ENCODE measurements at regions not wholly inside any gene's neighbourhood (a gene's known extent, or its start where the extent isn't known, plus 50 kb on each side); places are given as distances from the start of the nearest gene placed in this dataset.

DNA sequence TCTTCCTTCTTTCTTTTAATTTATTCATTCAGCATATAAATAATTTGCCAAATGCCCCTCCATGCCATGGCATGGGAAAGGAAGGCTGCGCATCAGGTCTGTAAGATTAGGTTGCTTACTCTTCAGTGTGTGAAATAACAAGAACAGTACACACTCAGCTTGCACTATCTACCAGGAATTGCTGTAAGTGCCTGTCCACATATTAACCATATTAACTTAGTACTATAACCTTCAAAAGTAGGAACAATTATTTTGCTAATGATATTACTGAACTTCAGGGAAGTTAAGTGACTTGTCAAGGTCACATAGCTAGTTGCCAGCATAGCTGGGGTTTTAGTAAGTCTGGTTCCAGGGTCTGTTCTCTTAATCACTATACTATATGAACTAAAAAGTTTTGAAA is 89.2 kb upstream of the PMFBP1 start:
- Histone ChIP-seq H2BK12ac (ENCODE audit: low read depth, low read length) (no peak overlapping the region), H2AK5ac (ENCODE audit: low read depth, low read length) (no peak overlapping the region), H4K20me1 (replicated peaks in 1 of 2; ENCODE audit: control insufficient read depth in 1 of 2, insufficient read depth in 2 of 2, low read length in 2 of 2) (no peaks in the 10 kb centered on the region), H4K5ac (ENCODE audit: insufficient read length, low read depth, low read length) (no peak overlapping the region), H2BK20ac (ENCODE audit: low read length) (no peak overlapping the region), H2BK5ac (ENCODE audit: low read depth, low read length) (no peak overlapping the region), H3K14ac (ENCODE audit: insufficient read length) (no peak overlapping the region), H3K4me1 (replicated peaks in 1 of 4; ENCODE audit: control insufficient read depth in 3 of 4, insufficient read depth in 4 of 4, low read length in 3 of 4) (peaks cover 0 to 9% (median 4%) of the 10 kb centered on the region in 4 experiments; a peak in 4 of 7 replicates), H3K27me3 (replicated peaks in 1 of 4; ENCODE audit: control insufficient read depth in 3 of 4, extremely low read depth in 1 of 4, insufficient read depth in 3 of 4, low read length in 3 of 4) (no peaks in the 10 kb centered on the region), H3K9ac (replicated peaks in 1 of 4; ENCODE audit: extremely low read depth in 1 of 4, low read depth in 3 of 4, low read length in 3 of 4) (no peak overlapping the region), H3K79me1 (ENCODE audit: low read depth, low read length) (no peaks in the 10 kb centered on the region), H2AFZ (ENCODE audit: low read length) (no peak overlapping the region), H3K4ac (replicated peaks; ENCODE audit: insufficient read length, low read depth, low read length) (no peak overlapping the region), H4K91ac (replicated peaks; ENCODE audit: insufficient read length, low read length) (no peak overlapping the region), H3K23me2 (ENCODE audit: low read depth, low read length) (no peaks in the 10 kb centered on the region; the same call in 1 of the 2 replicates), H3K56ac (replicated peaks; ENCODE audit: insufficient read length, low read depth, low read length) (no peak overlapping the region), H2BK120ac (replicated peaks; ENCODE audit: low read depth, low read length) (no peak overlapping the region), H3K23ac (ENCODE audit: insufficient read length) (no peak overlapping the region), H3K79me2 (ENCODE audit: control insufficient read depth in 1 of 2, insufficient read depth in 2 of 2, low read length in 2 of 2) (no peaks in the 10 kb centered on the region), H3K4me3 (ENCODE audit: extremely low read depth in 1 of 4, insufficient read depth in 2 of 4, low read depth in 3 of 4, low read length in 4 of 4) (no peak overlapping the region), H2BK15ac (ENCODE audit: low read length) (no peak overlapping the region), H3K36me3 (ENCODE audit: control insufficient read depth in 2 of 4, insufficient read depth in 4 of 4, low read length in 3 of 4) (no peaks in the 10 kb centered on the region), H3K4me2 (ENCODE audit: insufficient read depth in 1 of 2, low read depth in 2 of 2, low read length in 2 of 2) (no peak overlapping the region), H3K27ac (ENCODE audit: low read depth, low read length) (no peak overlapping the region), H3K18ac (ENCODE audit: extremely low read depth, low read length) (no peak overlapping the region), H4K8ac (ENCODE audit: extremely low read depth, insufficient read depth, low read length) (no peak overlapping the region), H3K9me3 (ENCODE audit: insufficient read depth in 2 of 2, low read depth in 1 of 2, low read length in 1 of 2) (no peaks in the 10 kb centered on the region)
- ChIA-PET POLR2A (ENCODE audit: partially characterized antibody) (no interaction called here), CTCF (ENCODE audit: partially characterized antibody) (interaction anchor here (1.3 to 1.7 kb wide), 4 partner anchors 10 to 37 kb away, joined by 3 to 4 read pairs (median 4); no protein-coding TSS in a partner anchor)
- 43% methylated on average over 1 of the region's 1 CpG; no CpG with 5 or more reads in 1 of the 2 experiments for WGBS, 2 experiments (ENCODE audit: extremely low coverage in 1 of 2, insufficient coverage in 1 of 2, insufficient read length in 1 of 2, insufficient replicate concordance in 2 of 2, low coverage in 1 of 2, low lambda C conversion rate in 2 of 2, missing lambda C conversion rate in 1 of 2)
- TF ChIP-seq CREB1 (IDR thresholded peaks at IDR 0.05) (no peak), RFX5 (IDR thresholded peaks at IDR 0.05; ENCODE audit: borderline replicate concordance, low read depth, low read length) (no peak), POLR2AphosphoS5 (IDR thresholded peaks at IDR 0.05; ENCODE audit: low read depth, low read length) (no peak), SAP30 (IDR thresholded peaks at IDR 0.05; ENCODE audit: insufficient read depth, insufficient replicate concordance, low read length) (no peak), JUN (IDR thresholded peaks at IDR 0.05; ENCODE audit: low read depth, low read length) (no peak), SIRT6 (IDR thresholded peaks at IDR 0.05; ENCODE audit: low read length) (no peak)
- TF ChIP-seq, protein P1, sequence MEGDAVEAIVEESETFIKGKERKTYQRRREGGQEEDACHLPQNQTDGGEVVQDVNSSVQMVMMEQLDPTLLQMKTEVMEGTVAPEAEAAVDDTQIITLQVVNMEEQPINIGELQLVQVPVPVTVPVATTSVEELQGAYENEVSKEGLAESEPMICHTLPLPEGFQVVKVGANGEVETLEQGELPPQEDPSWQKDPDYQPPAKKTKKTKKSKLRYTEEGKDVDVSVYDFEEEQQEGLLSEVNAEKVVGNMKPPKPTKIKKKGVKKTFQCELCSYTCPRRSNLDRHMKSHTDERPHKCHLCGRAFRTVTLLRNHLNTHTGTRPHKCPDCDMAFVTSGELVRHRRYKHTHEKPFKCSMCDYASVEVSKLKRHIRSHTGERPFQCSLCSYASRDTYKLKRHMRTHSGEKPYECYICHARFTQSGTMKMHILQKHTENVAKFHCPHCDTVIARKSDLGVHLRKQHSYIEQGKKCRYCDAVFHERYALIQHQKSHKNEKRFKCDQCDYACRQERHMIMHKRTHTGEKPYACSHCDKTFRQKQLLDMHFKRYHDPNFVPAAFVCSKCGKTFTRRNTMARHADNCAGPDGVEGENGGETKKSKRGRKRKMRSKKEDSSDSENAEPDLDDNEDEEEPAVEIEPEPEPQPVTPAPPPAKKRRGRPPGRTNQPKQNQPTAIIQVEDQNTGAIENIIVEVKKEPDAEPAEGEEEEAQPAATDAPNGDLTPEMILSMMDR (IDR thresholded peaks at IDR 0.05; ENCODE audit: control extremely low read depth in 1 of 3, insufficient read depth in 1 of 3, low read depth in 1 of 3, low read length in 3 of 3): no peak
- DNase-seq (ENCODE audit: low read depth in 1 of 2, low spot score in 2 of 2) (no peak), FAIRE-seq (no peak)
